Loucy (cell line): ENCODE measurements at regions not wholly inside any gene's neighbourhood (a gene's known extent, or its start where the extent isn't known, plus 50 kb on each side); places are given as distances from the start of the nearest gene placed in this dataset.

Source experiments
- H2AFZ ChIP-seq: fragments of 200-600 bp; sonication (generic); 2 replicates; pipeline ENCODE4 v1.6.0; 2016; ENCODE audit warnings: antibody characterized with exemption, mild to moderate bottlenecking, low read length, moderate library complexity
- H3F3A ChIP-seq: fragments of 200-600 bp; 2 replicates; pipeline ENCODE4 v1.6.0; 2016; ENCODE audit warnings: antibody characterized with exemption, low read depth, mild to moderate bottlenecking
- H3K27me3 ChIP-seq: fragments of 200-600 bp; sonication (generic); 2 replicates; pipeline ENCODE4 v1.6.1; 2014; ENCODE audit warnings: low read length, mild to moderate bottlenecking; ENCODE audit not compliant: insufficient read depth, poor library complexity, severe bottlenecking
- H3K36me3 ChIP-seq: fragments of 200-600 bp; sonication (generic); 2 replicates; pipeline ENCODE4 v1.6.1; 2016; ENCODE audit warnings: low read length; ENCODE audit not compliant: insufficient read depth
- H3K4me1 ChIP-seq: fragments of 200-600 bp; sonication (generic); 2 replicates; pipeline ENCODE4 v1.5.1; 2014; ENCODE audit warnings: low read length, mild to moderate bottlenecking; ENCODE audit not compliant: insufficient read depth, poor library complexity, severe bottlenecking
- H3K4me2 ChIP-seq: fragments of 200-600 bp; sonication (generic); 2 replicates; pipeline ENCODE4 v1.6.0; 2014; ENCODE audit warnings: antibody characterized with exemption, low read length, low read depth, mild to moderate bottlenecking; ENCODE audit not compliant: poor library complexity, severe bottlenecking
- H3K4me3 ChIP-seq: fragments of 200-600 bp; sonication (generic); 2 replicates; pipeline ENCODE4 v1.5.1; 2014; ENCODE audit warnings: low read length, mild to moderate bottlenecking, mixed read lengths; ENCODE audit not compliant: poor library complexity, severe bottlenecking
- H3K79me2 ChIP-seq: fragments of 200-600 bp; sonication (generic); 2 replicates; pipeline ENCODE4 v1.6.1; 2014; ENCODE audit warnings: low read length; ENCODE audit not compliant: insufficient read depth
- H3K9ac ChIP-seq: fragments of 200-600 bp; sonication (generic); 2 replicates; pipeline ENCODE4 v1.6.0; 2014; ENCODE audit warnings: mild to moderate bottlenecking, low read depth, low read length, moderate library complexity; ENCODE audit not compliant: poor library complexity, severe bottlenecking
- H3K9me2 ChIP-seq: fragments of 200-600 bp; sonication (generic); replicated peaks from 2 replicates; pipeline ENCODE4 v1.6.1; 2016; ENCODE audit warnings: low read depth, low read length, mixed read lengths
- H3K9me3 ChIP-seq: fragments of 200-600 bp; sonication (generic); 2 replicates; pipeline ENCODE4 v1.6.1; 2014; ENCODE audit warnings: mild to moderate bottlenecking, antibody characterized with exemption, low read length, low read depth; ENCODE audit not compliant: insufficient read depth
- H4K20me1 ChIP-seq: fragments of 200-600 bp; sonication (generic); 2 replicates; pipeline ENCODE4 v1.6.0; 2014; ENCODE audit warnings: antibody characterized with exemption, low read length, mild to moderate bottlenecking; ENCODE audit not compliant: insufficient read depth, poor library complexity, severe bottlenecking
- EZH2phosphoT487 ChIP-seq: fragments of 200-600 bp; IDR thresholded peaks from 2 replicates; pipeline ENCODE4 v1.6.1; 2018; ENCODE audit warnings: antibody characterized with exemption, mild to moderate bottlenecking, moderate library complexity, borderline replicate concordance
- TF ChIP-seq, protein P1 (sequence below): fragments of 200-600 bp; sonication (generic); conservative IDR thresholded peaks from 2 replicates; pipeline ENCODE4 v1.5.1; 2014; ENCODE audit warnings: mild to moderate bottlenecking, antibody characterized with exemption, low read length

DNA sequence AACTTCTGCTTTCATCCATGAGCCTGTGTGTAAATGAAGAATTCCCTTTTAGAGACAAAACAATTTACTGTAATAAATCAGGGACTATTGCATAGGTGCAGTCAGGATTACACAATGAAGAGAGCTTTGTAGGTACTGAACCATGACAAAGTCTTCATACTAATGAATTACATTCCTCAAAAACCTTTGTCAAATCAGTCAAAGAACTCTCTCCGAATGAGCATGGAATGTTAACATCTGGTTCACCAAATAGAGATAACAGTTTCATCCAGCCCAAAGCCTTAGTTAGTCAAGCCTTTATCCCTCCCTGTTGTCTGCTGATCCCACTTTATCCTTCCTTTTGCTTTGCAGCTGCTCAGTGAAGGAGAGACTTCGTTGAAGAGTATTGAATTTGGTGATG, 62.9 kb upstream of the DMRTA1 start:
- Histone ChIP-seq H2AFZ (no peak overlapping the region), H3K4me1 (no peaks in the 10 kb centered on the region), H3K9ac (no peak overlapping the region), H3K36me3 (no peaks in the 10 kb centered on the region), H3K4me2 (no peak overlapping the region), H3K4me3 (no peak overlapping the region), H4K20me1 (no peaks in the 10 kb centered on the region), H3K9me2 (no peaks in the 10 kb centered on the region), H3K27me3 (no peaks in the 10 kb centered on the region), H3K9me3 (no peaks in the 10 kb centered on the region), H3K79me2 (no peaks in the 10 kb centered on the region), H3F3A (no peaks in the 10 kb centered on the region)
- no peak for TF ChIP-seq EZH2phosphoT487
- TF ChIP-seq, protein P1, sequence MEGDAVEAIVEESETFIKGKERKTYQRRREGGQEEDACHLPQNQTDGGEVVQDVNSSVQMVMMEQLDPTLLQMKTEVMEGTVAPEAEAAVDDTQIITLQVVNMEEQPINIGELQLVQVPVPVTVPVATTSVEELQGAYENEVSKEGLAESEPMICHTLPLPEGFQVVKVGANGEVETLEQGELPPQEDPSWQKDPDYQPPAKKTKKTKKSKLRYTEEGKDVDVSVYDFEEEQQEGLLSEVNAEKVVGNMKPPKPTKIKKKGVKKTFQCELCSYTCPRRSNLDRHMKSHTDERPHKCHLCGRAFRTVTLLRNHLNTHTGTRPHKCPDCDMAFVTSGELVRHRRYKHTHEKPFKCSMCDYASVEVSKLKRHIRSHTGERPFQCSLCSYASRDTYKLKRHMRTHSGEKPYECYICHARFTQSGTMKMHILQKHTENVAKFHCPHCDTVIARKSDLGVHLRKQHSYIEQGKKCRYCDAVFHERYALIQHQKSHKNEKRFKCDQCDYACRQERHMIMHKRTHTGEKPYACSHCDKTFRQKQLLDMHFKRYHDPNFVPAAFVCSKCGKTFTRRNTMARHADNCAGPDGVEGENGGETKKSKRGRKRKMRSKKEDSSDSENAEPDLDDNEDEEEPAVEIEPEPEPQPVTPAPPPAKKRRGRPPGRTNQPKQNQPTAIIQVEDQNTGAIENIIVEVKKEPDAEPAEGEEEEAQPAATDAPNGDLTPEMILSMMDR, result no peak

DNA sequence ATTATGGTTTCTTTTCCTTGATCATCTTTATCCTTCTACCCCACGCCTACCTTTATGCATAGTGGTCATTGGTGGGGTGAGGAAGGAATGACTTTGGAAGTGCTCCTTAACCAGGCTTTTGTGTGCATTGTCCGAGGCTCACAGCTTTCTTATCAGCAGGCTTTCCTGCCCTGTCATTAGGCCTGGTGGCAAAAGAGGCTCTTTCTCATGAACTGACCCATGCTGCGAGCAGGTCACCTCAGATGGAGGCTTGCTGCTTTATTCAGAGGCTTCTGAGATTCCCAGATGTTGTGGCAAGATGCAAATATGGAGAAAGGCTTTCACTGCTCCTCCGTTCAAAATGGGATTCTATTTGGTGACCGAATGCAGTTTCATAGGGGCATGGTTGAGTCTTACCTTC, 57.4 kb upstream of the DMRTA1 start:
- Histone ChIP-seq H2AFZ (no peak overlapping the region), H3K27me3 (no peaks in the 10 kb centered on the region), H4K20me1 (no peaks in the 10 kb centered on the region), H3K4me3 (no peak overlapping the region), H3K79me2 (no peaks in the 10 kb centered on the region), H3K9ac (no peak overlapping the region), H3K9me2 (no peaks in the 10 kb centered on the region), H3F3A (no peaks in the 10 kb centered on the region), H3K9me3 (no peaks in the 10 kb centered on the region), H3K4me2 (no peak overlapping the region), H3K4me1 (no peaks in the 10 kb centered on the region), H3K36me3 (no peaks in the 10 kb centered on the region)
- TF ChIP-seq, protein P1, result no peak
- TF ChIP-seq EZH2phosphoT487, result no peak

DNA sequence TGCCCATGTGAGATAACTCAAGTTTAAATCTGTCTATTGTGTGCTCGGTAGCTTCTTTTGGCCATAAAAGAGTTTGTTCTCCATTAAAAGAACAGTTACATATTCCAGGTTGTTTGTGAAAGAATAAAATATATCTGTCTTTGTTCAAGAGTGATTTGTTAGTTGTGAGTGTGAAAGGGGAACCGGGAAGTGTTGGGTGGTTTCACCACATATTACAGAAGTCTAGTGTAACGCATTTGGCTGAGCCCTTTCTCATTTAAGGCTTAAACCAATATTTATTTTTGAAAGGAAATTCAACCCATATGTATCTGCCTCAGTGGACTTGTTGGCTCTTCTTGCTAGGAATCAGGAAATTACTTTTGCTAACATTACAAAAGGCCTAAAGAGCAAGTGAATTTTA, 54.1 kb upstream of the DMRTA1 start:
- H3K9ac ChIP-seq, result no peak overlapping the region
- H3K4me2 ChIP-seq, result no peak overlapping the region
- no peaks in the 10 kb centered on the region for H3K4me1 ChIP-seq
- H2AFZ ChIP-seq, result no peak overlapping the region
- no peaks in the 10 kb centered on the region for H3K79me2 ChIP-seq
- H4K20me1 ChIP-seq, result no peaks in the 10 kb centered on the region
- TF ChIP-seq, protein P1, result no peak
- TF ChIP-seq EZH2phosphoT487, result no peak
- no peaks in the 10 kb centered on the region for H3F3A ChIP-seq
- H3K27me3 ChIP-seq, result no peaks in the 10 kb centered on the region
- H3K36me3 ChIP-seq, result no peaks in the 10 kb centered on the region
- no peak overlapping the region for H3K4me3 ChIP-seq
- H3K9me3 ChIP-seq, result no peaks in the 10 kb centered on the region
- no peaks in the 10 kb centered on the region for H3K9me2 ChIP-seq
